GM23338 (cell line): ENCODE measurements at regions not wholly inside any gene's neighbourhood (a gene's known extent, or its start where the extent isn't known, plus 50 kb on each side); places are given as distances from the start of the nearest gene placed in this dataset.

Experiments used
- ATAC-seq: fragments of 200-7000 bp; cut with Tn5 transposase; 3 replicates; pipeline ENCODE4 v1.9.1; 2020
- DNase-seq: peaks from one replicate; pipeline ENCODE4 v3.0.0-alpha.2; 2015; ENCODE audit warnings: low spot score
- H2AFZ ChIP-seq: fragments of 200-600 bp; sonication (generic); 2 replicates; pipeline ENCODE4 v1.8.0; 2016; ENCODE audit warnings: antibody characterized with exemption, mild to moderate bottlenecking, moderate library complexity
- H3F3A ChIP-seq: fragments of 200-600 bp; sonication (generic); replicated peaks from 2 replicates; pipeline ENCODE4 v1.8.0; 2017; ENCODE audit warnings: antibody characterized with exemption, mixed run types, low read depth
- H3K27ac ChIP-seq: fragments of 200-600 bp; sonication (generic); 2 replicates; pipeline ENCODE4 v1.6.1; 2016; ENCODE audit warnings: low read depth
- H3K27me3 ChIP-seq: fragments of 200-600 bp; sonication (generic); 2 replicates; pipeline ENCODE4 v1.8.0; 2016; ENCODE audit warnings: mild to moderate bottlenecking, mixed run types, moderate library complexity; ENCODE audit not compliant: insufficient read depth
- H3K36me3 ChIP-seq: fragments of 200-600 bp; sonication (generic); 2 replicates; pipeline ENCODE4 v1.8.0; 2016; ENCODE audit warnings: mild to moderate bottlenecking; ENCODE audit not compliant: insufficient read depth
- H3K4me1 ChIP-seq: fragments of 200-600 bp; sonication (generic); 2 replicates; pipeline ENCODE4 v1.8.0; 2016; ENCODE audit warnings: mild to moderate bottlenecking, moderate library complexity; ENCODE audit not compliant: insufficient read depth
- H3K4me2 ChIP-seq: fragments of 200-600 bp; sonication (generic); 2 replicates; pipeline ENCODE4 v1.7.1; 2017; ENCODE audit warnings: mixed run types
- H3K4me3 ChIP-seq: fragments of 200-600 bp; sonication (generic); 2 replicates; pipeline ENCODE4 v1.6.1; 2016; ENCODE audit warnings: mixed run types
- H3K79me2 ChIP-seq: fragments of 200-600 bp; sonication (generic); replicated peaks from 2 replicates; pipeline ENCODE4 v1.8.0; 2017; ENCODE audit warnings: mild to moderate bottlenecking; ENCODE audit not compliant: insufficient read depth
- H3K9me2 ChIP-seq: fragments of 200-600 bp; sonication (generic); 2 replicates; pipeline ENCODE4 v1.8.0; 2017; ENCODE audit not compliant: insufficient read depth
- H4K20me1 ChIP-seq: fragments of 200-600 bp; sonication (generic); replicated peaks from 2 replicates; pipeline ENCODE4 v1.8.0; 2017; ENCODE audit warnings: mild to moderate bottlenecking; ENCODE audit not compliant: insufficient read depth
- H3K27ac Mint-ChIP-seq: 2 replicates; pipeline ENCODE4 v1.8.0; 2020; ENCODE audit warnings: inconsistent platforms, mild to moderate bottlenecking, moderate library complexity, mixed read lengths
- H3K27me3 Mint-ChIP-seq: 3 replicates; pipeline ENCODE4 v1.8.0; 2022; ENCODE audit warnings: low read depth, mild to moderate bottlenecking, moderate library complexity, mixed read lengths, inconsistent platforms; ENCODE audit not compliant: insufficient read depth, poor library complexity
- H3K36me3 Mint-ChIP-seq: 3 replicates; pipeline ENCODE4 v1.8.0; 2021; ENCODE audit warnings: low read depth, mild to moderate bottlenecking, inconsistent platforms, moderate library complexity, mixed read lengths
- H3K4me1 Mint-ChIP-seq: 3 replicates; pipeline ENCODE4 v1.8.0; 2020; ENCODE audit warnings: mild to moderate bottlenecking, inconsistent platforms, mixed read lengths
- H3K4me3 Mint-ChIP-seq: 3 replicates; pipeline ENCODE4 v1.8.0; 2021; ENCODE audit warnings: moderate library complexity, mild to moderate bottlenecking, inconsistent platforms, mixed read lengths
- H3K9me3 Mint-ChIP-seq: 3 replicates; pipeline ENCODE4 v1.8.0; 2020; ENCODE audit warnings: moderate library complexity, mild to moderate bottlenecking, inconsistent platforms, mixed read lengths
- CREB1 ChIP-seq: fragments of 250-450 bp; sonication (Bioruptor Pico); IDR thresholded peaks from 2 replicates; pipeline ENCODE4 v1.5.0; 2020; ENCODE audit warnings: low read depth, mild to moderate bottlenecking, moderate library complexity
- CTCF ChIP-seq, 2 experiments: fragments of 200-600 bp in 1 of 2; sonication (generic) in 1 of 2; conservative IDR thresholded peaks; 2 replicates each; pipeline versions ENCODE4 v1.5.1 to v1.6.1; 2016 to 2017; ENCODE audit warnings: antibody characterized with exemption in 2 of 2, low read depth in 2 of 2, mild to moderate bottlenecking in 2 of 2, moderate library complexity in 1 of 2
- ETS1 ChIP-seq: IDR thresholded peaks from 2 replicates; pipeline ENCODE4 v1.6.1; 2016; ENCODE audit warnings: antibody characterized with exemption
- EZH2 ChIP-seq: fragments of 200-600 bp; sonication (generic); IDR thresholded peaks from one replicate; pipeline ENCODE4 v1.8.0; 2017; ENCODE audit warnings: antibody characterized with exemption, mild to moderate bottlenecking, low read depth; ENCODE audit not compliant: unreplicated experiment
- EZH2phosphoT487 ChIP-seq: fragments of 200-600 bp; sonication (generic); IDR thresholded peaks from one replicate; pipeline ENCODE4 v1.8.1; 2018; ENCODE audit warnings: antibody characterized with exemption; ENCODE audit not compliant: unreplicated experiment
- JUNB ChIP-seq: IDR thresholded peaks from one replicate; pipeline ENCODE4 v1.6.1; 2016; ENCODE audit warnings: antibody characterized with exemption; ENCODE audit not compliant: unreplicated experiment
- NANOG ChIP-seq: IDR thresholded peaks from 2 replicates; pipeline ENCODE4 v1.6.1; 2016; ENCODE audit warnings: antibody characterized with exemption, borderline replicate concordance
- POLR2AphosphoS5 ChIP-seq: IDR thresholded peaks from 2 replicates; pipeline ENCODE4 v1.6.1; 2016; ENCODE audit warnings: antibody characterized with exemption, low read depth
- REST ChIP-seq: IDR thresholded peaks from one replicate; pipeline ENCODE4 v1.6.1; 2018; ENCODE audit warnings: antibody characterized with exemption; ENCODE audit not compliant: unreplicated experiment
- STAT1 ChIP-seq: IDR thresholded peaks from one replicate; pipeline ENCODE4 v1.6.1; 2016; ENCODE audit warnings: antibody characterized with exemption; ENCODE audit not compliant: unreplicated experiment
- ZNF114 ChIP-seq: fragments of 250-450 bp; sonication (Bioruptor Pico); IDR thresholded peaks from 2 replicates; pipeline ENCODE4 v1.5.0; 2020; ENCODE audit warnings: mild to moderate bottlenecking, moderate library complexity
- ZNF331 ChIP-seq: fragments of 250-450 bp; sonication (Bioruptor Pico); IDR thresholded peaks from 2 replicates; pipeline ENCODE4 v1.5.0; 2020; ENCODE audit warnings: low read depth, mild to moderate bottlenecking, moderate library complexity

GRCh38 chr5:67506241-67506640 lies 309.6 kb upstream of the CD180 start (continued):
- no peak for TF ChIP-seq EZH2phosphoT487

GRCh38 chr5:67502951-67503350 lies 306.4 kb upstream of the CD180 start:
- no peaks in the 10 kb centered on the region for H3K79me2 ChIP-seq
- H3K4me2 ChIP-seq, result no peak overlapping the region
- no peaks in the 10 kb centered on the region for H3F3A ChIP-seq
- no peak overlapping the region for H3K27ac ChIP-seq
- peaks cover 3% of the 10 kb centered on the region; the same call in 2 of the 3 replicates for H3K4me1 Mint-ChIP-seq
- no peaks in the 10 kb centered on the region for H4K20me1 ChIP-seq
- H3K4me3 ChIP-seq, result no peak overlapping the region
- H3K27me3 Mint-ChIP-seq, result no peaks in the 10 kb centered on the region
- H2AFZ ChIP-seq, result no peak overlapping the region
- no peak for DNase-seq
- H3K27me3 ChIP-seq, result no peaks in the 10 kb centered on the region
- peaks cover 17% of the 10 kb centered on the region for H3K9me3 Mint-ChIP-seq
- no peak overlapping the region for H3K4me3 Mint-ChIP-seq
- H3K9me2 ChIP-seq, result no peaks in the 10 kb centered on the region
- H3K27ac Mint-ChIP-seq, result no peak overlapping the region
- no peaks in the 10 kb centered on the region for H3K4me1 ChIP-seq
- peaks cover 9% of the 10 kb centered on the region; the same call in 2 of the 3 replicates for H3K36me3 Mint-ChIP-seq
- no peak for TF ChIP-seq REST
- no peak for TF ChIP-seq EZH2
- no peak for TF ChIP-seq POLR2AphosphoS5
- no peaks in the 10 kb centered on the region for H3K36me3 ChIP-seq
- ATAC-seq, result no peak

GRCh38 chr5:67496051-67496450 lies 299.5 kb upstream of the CD180 start:
- Mint-ChIP-seq H3K27ac (no peak overlapping the region), H3K4me3 (no peak overlapping the region), H3K36me3 (peaks cover 9% of the 10 kb centered on the region; the same call in 2 of the 3 replicates), H3K4me1 (no peaks in the 10 kb centered on the region; the same call in 1 of the 3 replicates), H3K27me3 (no peaks in the 10 kb centered on the region), H3K9me3 (peaks cover 17% of the 10 kb centered on the region)
- Histone ChIP-seq H3K27ac (no peak overlapping the region), H3K79me2 (no peaks in the 10 kb centered on the region), H3K36me3 (no peaks in the 10 kb centered on the region), H3K4me3 (no peak overlapping the region), H2AFZ (no peak overlapping the region), H3K4me2 (no peak overlapping the region), H3K9me2 (no peaks in the 10 kb centered on the region), H4K20me1 (no peaks in the 10 kb centered on the region), H3K4me1 (no peaks in the 10 kb centered on the region), H3F3A (no peaks in the 10 kb centered on the region), H3K27me3 (no peaks in the 10 kb centered on the region)
- no peak for DNase-seq
- ATAC-seq, result no peak
- no peak for TF ChIP-seq REST
- no peak for TF ChIP-seq JUNB
- TF ChIP-seq ZNF331, result no peak
- TF ChIP-seq EZH2phosphoT487, result no peak
- TF ChIP-seq ZNF114 (CRISPR knock-in tag), result no peak
- no peak for TF ChIP-seq NANOG
- TF ChIP-seq POLR2AphosphoS5, result no peak
- TF ChIP-seq EZH2, result no peak
- no peak for TF ChIP-seq ETS1
- no peak for TF ChIP-seq CREB1 (CRISPR knock-in tag)
- no peak for TF ChIP-seq STAT1
- no peak for TF ChIP-seq CTCF (conservative IDR thresholded peaks at IDR 0.05; ENCODE audit: low read depth in 2 of 2)
